MCF 10A (cell line): ENCODE measurements at regions not wholly inside any gene's neighbourhood (a gene's known extent, or its start where the extent isn't known, plus 50 kb on each side); places are given as distances from the start of the nearest gene placed in this dataset.
"Not testable (repeated sequence)": the region's sequence is repeated elsewhere in the genome, so short reads cannot be mapped to it uniquely, and the experiment has no call there.

Experiments used
- BruUV-seq: library from RNA; stranded (reverse); fragments of 400-500 nt; replicated peaks from 2 replicates; lab custom pipeline; 2021; lab: Mats Ljungman, UMichigan
- CTCF ChIA-PET: fragments of 300-600 bp; sonication (Branson Sonifier 250); formaldehyde crosslinking; extraction: SDS; loops from one replicate; lab custom pipeline; 2021; ENCODE audit warnings: antibody characterized with exemption, inconsistent platforms; lab: Yijun Ruan, JAX
- POLR2A ChIA-PET: fragments of 300-600, 350-650 bp; sonication (Branson Sonifier 250); formaldehyde crosslinking; extraction: SDS; loops from one replicate; lab custom pipeline; 2020; ENCODE audit warnings: antibody characterized with exemption, inconsistent platforms; lab: Yijun Ruan, JAX
- DNase-seq: peaks from one replicate; pipeline ENCODE4 v3.0.0-alpha.2; 2018; ENCODE audit not compliant: unreplicated experiment
- H3K27ac Mint-ChIP-seq: one replicate; pipeline ENCODE4 v1.8.0; 2022; ENCODE audit warnings: mild to moderate bottlenecking, low read depth, mixed read lengths; ENCODE audit not compliant: unreplicated experiment
- H3K27me3 Mint-ChIP-seq: one replicate; pipeline ENCODE4 v1.8.0; 2022; ENCODE audit warnings: mixed read lengths; ENCODE audit not compliant: insufficient read depth, unreplicated experiment
- H3K36me3 Mint-ChIP-seq: one replicate; pipeline ENCODE4 v1.8.0; 2022; ENCODE audit warnings: mild to moderate bottlenecking, moderate library complexity, mixed read lengths; ENCODE audit not compliant: insufficient read depth, unreplicated experiment
- H3K4me1 Mint-ChIP-seq: one replicate; pipeline ENCODE4 v1.8.0; 2022; ENCODE audit warnings: mixed read lengths; ENCODE audit not compliant: insufficient read depth, unreplicated experiment
- H3K4me3 Mint-ChIP-seq: one replicate; pipeline ENCODE4 v1.8.0; 2022; ENCODE audit warnings: mild to moderate bottlenecking, moderate library complexity, mixed read lengths; ENCODE audit not compliant: unreplicated experiment
- H3K9me3 Mint-ChIP-seq: one replicate; pipeline ENCODE4 v1.8.0; 2022; ENCODE audit warnings: mixed read lengths; ENCODE audit not compliant: unreplicated experiment
- intact Hi-C: fragments of 100-400 bp; cut with micrococcal nuclease; formaldehyde crosslinking; loops from 2 replicates; pipeline ENCODE4 v1.14.1; 2022
- TF ChIP-seq, protein P1 (sequence below): fragments of 200-600 bp; IDR thresholded peaks from one replicate; pipeline ENCODE4 v1.8.0; 2022; ENCODE audit warnings: antibody characterized with exemption, mild to moderate bottlenecking; ENCODE audit not compliant: unreplicated experiment

DNA sequence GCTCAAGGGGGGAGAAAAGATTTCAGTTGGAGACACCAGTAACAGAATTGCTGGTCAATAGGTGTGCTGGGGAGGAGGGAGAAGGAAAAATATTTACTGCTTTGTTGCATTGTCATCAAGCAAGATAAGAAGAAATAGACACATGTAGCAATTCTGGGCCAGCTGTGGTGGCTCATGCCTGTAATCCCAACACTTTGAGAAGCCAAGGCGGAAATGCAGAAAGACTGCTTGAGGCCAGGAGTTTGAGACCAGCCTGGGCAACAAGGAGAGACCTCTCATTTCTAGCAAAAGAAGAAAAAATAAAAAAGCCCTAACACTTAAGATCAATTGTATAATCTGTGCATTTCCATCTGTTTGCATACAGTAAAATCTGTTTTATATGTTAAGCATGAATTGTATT, 126.6 kb downstream of the ZFP64 start:
- POLR2A ChIA-PET, result interaction anchor here (0.7 kb wide), 1 partner anchor 342 kb away, joined by 4 read pairs; no protein-coding TSS in a partner anchor
- DNase-seq, result no peak
- H3K36me3 Mint-ChIP-seq, result no peaks in the 10 kb centered on the region
- intact Hi-C loops, result loop anchor here (5.0 kb wide), 1 partner anchor 263 kb away; the partner anchor contains the start of gene SALL4
- no TSS peak for BruUV-seq
- no peak overlapping the region for H3K4me3 Mint-ChIP-seq
- H3K27ac Mint-ChIP-seq, result no peak overlapping the region
- no peaks in the 10 kb centered on the region for H3K4me1 Mint-ChIP-seq
- H3K9me3 Mint-ChIP-seq, result no peaks in the 10 kb centered on the region
- TF ChIP-seq, protein P1, sequence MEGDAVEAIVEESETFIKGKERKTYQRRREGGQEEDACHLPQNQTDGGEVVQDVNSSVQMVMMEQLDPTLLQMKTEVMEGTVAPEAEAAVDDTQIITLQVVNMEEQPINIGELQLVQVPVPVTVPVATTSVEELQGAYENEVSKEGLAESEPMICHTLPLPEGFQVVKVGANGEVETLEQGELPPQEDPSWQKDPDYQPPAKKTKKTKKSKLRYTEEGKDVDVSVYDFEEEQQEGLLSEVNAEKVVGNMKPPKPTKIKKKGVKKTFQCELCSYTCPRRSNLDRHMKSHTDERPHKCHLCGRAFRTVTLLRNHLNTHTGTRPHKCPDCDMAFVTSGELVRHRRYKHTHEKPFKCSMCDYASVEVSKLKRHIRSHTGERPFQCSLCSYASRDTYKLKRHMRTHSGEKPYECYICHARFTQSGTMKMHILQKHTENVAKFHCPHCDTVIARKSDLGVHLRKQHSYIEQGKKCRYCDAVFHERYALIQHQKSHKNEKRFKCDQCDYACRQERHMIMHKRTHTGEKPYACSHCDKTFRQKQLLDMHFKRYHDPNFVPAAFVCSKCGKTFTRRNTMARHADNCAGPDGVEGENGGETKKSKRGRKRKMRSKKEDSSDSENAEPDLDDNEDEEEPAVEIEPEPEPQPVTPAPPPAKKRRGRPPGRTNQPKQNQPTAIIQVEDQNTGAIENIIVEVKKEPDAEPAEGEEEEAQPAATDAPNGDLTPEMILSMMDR, result no peak
- no peaks in the 10 kb centered on the region for H3K27me3 Mint-ChIP-seq
- CTCF ChIA-PET, result interaction anchor here (0.6 to 1.8 kb wide), 6 partner anchors 19 to 1109 kb away, joined by 3 to 5 read pairs (median 3); no protein-coding TSS in a partner anchor

- CTCF ChIA-PET, result interaction anchor here (0.6 to 4.4 kb wide), 3 partner anchors 19 to 263 kb away, joined by 3 to 34 read pairs (median 20); no protein-coding TSS in a partner anchor
- TF ChIP-seq, protein P1, result no peak
- BruUV-seq, result no TSS peak
- no peak for DNase-seq
- intact Hi-C loops, result loop anchor here (5.0 kb wide), 1 partner anchor 260 kb away; the partner anchor contains the start of gene SALL4
- Mint-ChIP-seq H3K4me1 (no peaks in the 10 kb centered on the region), H3K9me3 (no peaks in the 10 kb centered on the region), H3K4me3 (no peak overlapping the region), H3K27me3 (no peaks in the 10 kb centered on the region), H3K36me3 (no peaks in the 10 kb centered on the region), H3K27ac (no peak overlapping the region)
- POLR2A ChIA-PET, result interaction anchor here (0.7 to 1.3 kb wide), 2 partner anchors 78 to 110 kb away, joined by 3 to 5 read pairs; no protein-coding TSS in a partner anchor
Measured at GRCh38 chr20:52062452-52063209, 128.9 kb downstream of the ZFP64 start.

- intact Hi-C loops, result loop anchor here (1.0 to 5.0 kb wide), 2 partner anchors 259 to 422 kb away; partner anchors contain the start of gene SALL4
- DNase-seq, result peak; percentile 33
- CTCF ChIA-PET, result interaction anchor here (0.5 to 4.4 kb wide), 26 partner anchors 9 to 1296 kb away, joined by 3 to 34 read pairs (median 4); no protein-coding TSS in a partner anchor
- peaks cover 7% of the 10 kb centered on the region for H3K9me3 Mint-ChIP-seq
- peaks cover 4% of the 10 kb centered on the region for H3K36me3 Mint-ChIP-seq
- no peak overlapping the region for H3K27ac Mint-ChIP-seq
- no TSS peak for BruUV-seq
- POLR2A ChIA-PET, result interaction anchor here (0.6 to 1.3 kb wide), 5 partner anchors 21 to 1768 kb away, joined by 3 to 5 read pairs (median 4); no protein-coding TSS in a partner anchor
- TF ChIP-seq, protein P1, result peak; percentile 32
- H3K27me3 Mint-ChIP-seq, result no peaks in the 10 kb centered on the region
- no peak overlapping the region for H3K4me3 Mint-ChIP-seq
- peaks cover 9% of the 10 kb centered on the region for H3K4me1 Mint-ChIP-seq
Measured at GRCh38 chr20:52060794-52061714, 130.5 kb downstream of the ZFP64 start.

- BruUV-seq, H3K27me3 Mint-ChIP-seq, H3K4me3 Mint-ChIP-seq, H3K27ac Mint-ChIP-seq, H3K9me3 Mint-ChIP-seq, H3K36me3 Mint-ChIP-seq, DNase-seq, H3K4me1 Mint-ChIP-seq, intact Hi-C loops: not testable (repeated sequence)
- ChIA-PET POLR2A (interaction anchor here (0.6 to 1.6 kb wide), 8 partner anchors 9 to 502 kb away, joined by 3 to 6 read pairs (median 3); no protein-coding TSS in a partner anchor), CTCF (interaction anchor here (0.6 to 0.9 kb wide), 4 partner anchors 33 to 734 kb away, joined by 3 to 5 read pairs (median 3); no protein-coding TSS in a partner anchor)
Measured at GRCh38 chr20:52057133-52057532, 134.4 kb downstream of the ZFP64 start.
